ENCODE measurements at regions not wholly inside any gene's neighbourhood (a gene's known extent, or its start where the extent isn't known, plus 50 kb on each side); places are given as distances from the start of the nearest gene placed in this dataset.

DNA sequence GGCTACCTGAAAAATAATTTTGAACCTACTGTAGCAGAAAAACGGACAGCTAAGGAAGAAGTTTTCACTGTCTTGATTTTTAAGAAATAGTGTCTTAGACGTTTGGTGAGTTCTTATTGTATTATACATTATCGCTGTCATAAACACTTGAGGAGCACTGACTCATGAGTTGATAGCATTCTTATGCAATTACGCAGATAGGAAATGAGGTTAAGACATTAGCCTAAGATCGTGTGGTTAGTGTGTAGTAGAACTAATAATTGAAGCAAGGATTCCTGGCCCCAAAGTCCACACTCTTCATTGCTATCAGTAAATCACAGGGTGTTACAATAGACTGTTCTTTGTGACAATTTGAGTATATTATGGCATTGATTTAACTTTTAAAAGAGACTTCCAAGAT is 238.1 kb downstream of the ARAP2 start:
- no peak for TF ChIP-seq POLR2AphosphoS5 (IDR thresholded peaks at IDR 0.05; ENCODE audit: low read depth, low read length)
- TF ChIP-seq, protein P1, sequence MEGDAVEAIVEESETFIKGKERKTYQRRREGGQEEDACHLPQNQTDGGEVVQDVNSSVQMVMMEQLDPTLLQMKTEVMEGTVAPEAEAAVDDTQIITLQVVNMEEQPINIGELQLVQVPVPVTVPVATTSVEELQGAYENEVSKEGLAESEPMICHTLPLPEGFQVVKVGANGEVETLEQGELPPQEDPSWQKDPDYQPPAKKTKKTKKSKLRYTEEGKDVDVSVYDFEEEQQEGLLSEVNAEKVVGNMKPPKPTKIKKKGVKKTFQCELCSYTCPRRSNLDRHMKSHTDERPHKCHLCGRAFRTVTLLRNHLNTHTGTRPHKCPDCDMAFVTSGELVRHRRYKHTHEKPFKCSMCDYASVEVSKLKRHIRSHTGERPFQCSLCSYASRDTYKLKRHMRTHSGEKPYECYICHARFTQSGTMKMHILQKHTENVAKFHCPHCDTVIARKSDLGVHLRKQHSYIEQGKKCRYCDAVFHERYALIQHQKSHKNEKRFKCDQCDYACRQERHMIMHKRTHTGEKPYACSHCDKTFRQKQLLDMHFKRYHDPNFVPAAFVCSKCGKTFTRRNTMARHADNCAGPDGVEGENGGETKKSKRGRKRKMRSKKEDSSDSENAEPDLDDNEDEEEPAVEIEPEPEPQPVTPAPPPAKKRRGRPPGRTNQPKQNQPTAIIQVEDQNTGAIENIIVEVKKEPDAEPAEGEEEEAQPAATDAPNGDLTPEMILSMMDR (IDR thresholded peaks at IDR 0.05): no peak
- TF ChIP-seq, protein P2, sequence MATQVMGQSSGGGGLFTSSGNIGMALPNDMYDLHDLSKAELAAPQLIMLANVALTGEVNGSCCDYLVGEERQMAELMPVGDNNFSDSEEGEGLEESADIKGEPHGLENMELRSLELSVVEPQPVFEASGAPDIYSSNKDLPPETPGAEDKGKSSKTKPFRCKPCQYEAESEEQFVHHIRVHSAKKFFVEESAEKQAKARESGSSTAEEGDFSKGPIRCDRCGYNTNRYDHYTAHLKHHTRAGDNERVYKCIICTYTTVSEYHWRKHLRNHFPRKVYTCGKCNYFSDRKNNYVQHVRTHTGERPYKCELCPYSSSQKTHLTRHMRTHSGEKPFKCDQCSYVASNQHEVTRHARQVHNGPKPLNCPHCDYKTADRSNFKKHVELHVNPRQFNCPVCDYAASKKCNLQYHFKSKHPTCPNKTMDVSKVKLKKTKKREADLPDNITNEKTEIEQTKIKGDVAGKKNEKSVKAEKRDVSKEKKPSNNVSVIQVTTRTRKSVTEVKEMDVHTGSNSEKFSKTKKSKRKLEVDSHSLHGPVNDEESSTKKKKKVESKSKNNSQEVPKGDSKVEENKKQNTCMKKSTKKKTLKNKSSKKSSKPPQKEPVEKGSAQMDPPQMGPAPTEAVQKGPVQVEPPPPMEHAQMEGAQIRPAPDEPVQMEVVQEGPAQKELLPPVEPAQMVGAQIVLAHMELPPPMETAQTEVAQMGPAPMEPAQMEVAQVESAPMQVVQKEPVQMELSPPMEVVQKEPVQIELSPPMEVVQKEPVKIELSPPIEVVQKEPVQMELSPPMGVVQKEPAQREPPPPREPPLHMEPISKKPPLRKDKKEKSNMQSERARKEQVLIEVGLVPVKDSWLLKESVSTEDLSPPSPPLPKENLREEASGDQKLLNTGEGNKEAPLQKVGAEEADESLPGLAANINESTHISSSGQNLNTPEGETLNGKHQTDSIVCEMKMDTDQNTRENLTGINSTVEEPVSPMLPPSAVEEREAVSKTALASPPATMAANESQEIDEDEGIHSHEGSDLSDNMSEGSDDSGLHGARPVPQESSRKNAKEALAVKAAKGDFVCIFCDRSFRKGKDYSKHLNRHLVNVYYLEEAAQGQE (IDR thresholded peaks at IDR 0.05; ENCODE audit: insufficient read depth in 1 of 2, low read depth in 2 of 2, low read length in 1 of 2): no peak
- no peak for TF ChIP-seq TCF7L2 (IDR thresholded peaks at IDR 0.05; ENCODE audit: low read depth, low read length)

Data from Panc1 (cell line).